ENCODE measurements at regions not wholly inside any gene's neighbourhood (a gene's known extent, or its start where the extent isn't known, plus 50 kb on each side); places are given as distances from the start of the nearest gene placed in this dataset.

DNA sequence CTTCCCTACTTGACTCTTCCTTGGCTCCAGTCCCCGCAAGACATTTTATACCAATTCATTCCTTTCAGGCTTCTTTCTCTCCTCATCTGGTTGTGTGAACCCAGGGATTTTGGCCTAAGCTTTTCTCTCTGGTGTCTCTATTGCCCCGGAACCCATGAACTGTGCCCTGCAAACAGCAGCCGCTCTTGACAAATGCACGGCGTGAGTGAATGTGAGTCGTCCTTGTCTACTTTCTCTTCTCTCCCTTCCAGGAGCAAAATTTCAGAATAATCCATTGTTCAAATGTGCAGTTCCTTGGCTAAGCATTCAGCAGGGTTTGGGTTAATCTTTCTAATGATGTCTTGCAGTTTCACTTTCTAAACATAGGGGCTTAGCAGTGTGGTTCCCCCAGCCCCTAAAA lies 250.4 kb upstream of the IRX4 start:
- TF ChIP-seq, protein P1, sequence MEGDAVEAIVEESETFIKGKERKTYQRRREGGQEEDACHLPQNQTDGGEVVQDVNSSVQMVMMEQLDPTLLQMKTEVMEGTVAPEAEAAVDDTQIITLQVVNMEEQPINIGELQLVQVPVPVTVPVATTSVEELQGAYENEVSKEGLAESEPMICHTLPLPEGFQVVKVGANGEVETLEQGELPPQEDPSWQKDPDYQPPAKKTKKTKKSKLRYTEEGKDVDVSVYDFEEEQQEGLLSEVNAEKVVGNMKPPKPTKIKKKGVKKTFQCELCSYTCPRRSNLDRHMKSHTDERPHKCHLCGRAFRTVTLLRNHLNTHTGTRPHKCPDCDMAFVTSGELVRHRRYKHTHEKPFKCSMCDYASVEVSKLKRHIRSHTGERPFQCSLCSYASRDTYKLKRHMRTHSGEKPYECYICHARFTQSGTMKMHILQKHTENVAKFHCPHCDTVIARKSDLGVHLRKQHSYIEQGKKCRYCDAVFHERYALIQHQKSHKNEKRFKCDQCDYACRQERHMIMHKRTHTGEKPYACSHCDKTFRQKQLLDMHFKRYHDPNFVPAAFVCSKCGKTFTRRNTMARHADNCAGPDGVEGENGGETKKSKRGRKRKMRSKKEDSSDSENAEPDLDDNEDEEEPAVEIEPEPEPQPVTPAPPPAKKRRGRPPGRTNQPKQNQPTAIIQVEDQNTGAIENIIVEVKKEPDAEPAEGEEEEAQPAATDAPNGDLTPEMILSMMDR (IDR thresholded peaks at IDR 0.05; ENCODE audit: extremely low read depth, insufficient read depth, missing control alignments), result no peak
- DNase-seq (ENCODE audit: low spot score), result no peak
- in situ Hi-C loops (cut with MboI; ENCODE audit: low pct_unique_long_range_greater_than_20kb, low sequenced_read_pairs, unreplicated experiment), result no loop called here

DNA sequence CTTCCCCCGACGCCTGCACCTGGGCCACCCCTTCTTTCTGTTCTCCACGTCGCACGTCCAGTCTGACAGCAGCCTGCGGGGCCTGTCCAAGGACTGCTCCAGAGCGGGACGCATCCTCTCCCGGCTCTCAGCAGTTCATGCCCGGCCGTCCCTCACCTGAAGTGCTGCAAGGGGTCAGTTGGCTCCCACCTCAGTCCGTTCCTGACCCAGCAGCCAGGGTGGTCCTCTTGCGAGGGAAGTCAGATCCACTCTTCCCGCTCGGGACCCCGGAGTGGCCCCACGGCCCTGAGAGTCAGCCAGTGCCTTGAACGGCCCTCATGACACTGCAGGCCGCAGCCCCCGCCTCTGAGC lies 249.7 kb upstream of the IRX4 start:
- TF ChIP-seq, protein P1 (IDR thresholded peaks at IDR 0.05; ENCODE audit: extremely low read depth, insufficient read depth, missing control alignments), result no peak
- DNase-seq (ENCODE audit: low spot score), result no peak
- in situ Hi-C loops (cut with MboI; ENCODE audit: low pct_unique_long_range_greater_than_20kb, low sequenced_read_pairs, unreplicated experiment), result no loop called here

DNA sequence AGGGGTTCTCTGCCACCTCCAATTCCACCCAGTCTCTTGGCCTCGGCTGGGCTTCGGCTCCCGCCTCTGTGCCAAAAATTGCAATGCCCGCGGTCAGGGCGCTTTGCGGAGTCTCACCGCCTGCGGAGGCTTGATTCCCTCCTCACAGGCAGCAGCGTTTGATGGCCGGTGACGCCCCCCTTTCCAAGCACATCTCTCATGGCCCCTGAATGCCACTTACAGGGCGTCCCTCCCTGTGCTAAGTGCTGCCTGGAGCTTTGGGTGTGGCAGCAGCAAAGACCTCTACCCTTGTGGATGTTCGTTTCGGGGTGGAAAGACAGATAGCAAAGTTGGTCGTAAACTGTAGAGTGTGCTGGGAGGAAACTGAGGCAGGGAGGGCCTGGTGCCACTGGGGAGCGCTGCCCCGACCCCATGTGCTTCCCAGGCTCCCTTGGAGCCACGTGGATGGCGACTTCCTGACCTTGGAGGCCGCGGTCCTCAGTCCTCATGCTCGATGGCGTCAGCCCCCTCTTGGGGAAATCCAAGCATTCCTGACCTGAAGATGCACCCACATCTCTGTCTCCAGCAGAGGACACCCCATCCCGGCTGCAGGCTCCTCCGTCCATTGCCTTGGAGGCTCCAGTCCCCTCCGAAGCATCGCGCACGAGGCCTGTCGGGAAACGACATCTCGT lies 249.2 kb upstream of the IRX4 start:
- TF ChIP-seq, protein P1 (IDR thresholded peaks at IDR 0.05; ENCODE audit: extremely low read depth, insufficient read depth, missing control alignments), result no peak
- no peak for DNase-seq (ENCODE audit: low spot score)
- in situ Hi-C loops (cut with MboI; ENCODE audit: low pct_unique_long_range_greater_than_20kb, low sequenced_read_pairs, unreplicated experiment), result no loop called here

DNA sequence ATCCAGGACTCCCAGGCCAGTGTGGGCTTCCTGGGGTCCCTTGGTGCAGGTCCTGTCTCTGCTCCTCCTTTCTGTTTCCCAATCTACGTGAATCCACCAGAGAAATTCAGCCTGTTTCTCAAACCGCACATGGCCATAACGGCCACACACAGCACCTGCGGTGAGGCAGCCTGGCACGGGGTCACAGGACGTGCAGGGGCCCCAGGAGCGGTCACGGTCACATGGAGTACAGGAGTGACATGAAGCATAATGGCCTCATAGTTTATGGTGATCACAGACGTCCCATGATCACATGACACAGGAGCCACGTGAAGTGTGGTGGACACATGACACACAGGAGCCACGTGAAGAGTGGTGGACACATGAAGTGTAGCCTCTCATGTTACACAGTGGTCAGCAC lies 248.5 kb upstream of the IRX4 start:
- TF ChIP-seq, protein P1 (IDR thresholded peaks at IDR 0.05; ENCODE audit: extremely low read depth, insufficient read depth, missing control alignments), result no peak
- in situ Hi-C loops (cut with MboI; ENCODE audit: low pct_unique_long_range_greater_than_20kb, low sequenced_read_pairs, unreplicated experiment), result no loop called here
- no peak for DNase-seq (ENCODE audit: low spot score)

DNA sequence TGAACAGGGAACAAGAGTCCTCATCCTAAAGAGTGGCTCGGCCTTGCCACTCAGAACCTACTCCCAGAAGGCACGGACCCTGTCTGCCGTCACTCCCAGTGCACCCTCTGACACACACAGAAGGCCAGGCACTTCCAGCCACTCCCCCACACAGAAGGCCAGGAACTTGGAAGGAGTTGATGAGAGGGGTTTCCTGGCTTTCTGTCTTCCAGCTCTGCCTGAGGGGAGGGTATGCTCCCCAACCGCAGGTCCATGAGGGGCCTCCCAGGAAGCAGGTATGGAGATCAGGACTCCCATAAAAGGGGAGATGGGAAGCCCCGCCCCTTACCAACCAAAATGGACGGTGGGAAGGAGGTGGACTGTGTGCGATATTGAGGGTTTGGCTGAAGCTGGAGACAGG lies 247.6 kb upstream of the IRX4 start:
- in situ Hi-C loops (cut with MboI; ENCODE audit: low pct_unique_long_range_greater_than_20kb, low sequenced_read_pairs, unreplicated experiment), result no loop called here
- no peak for DNase-seq (ENCODE audit: low spot score)
- TF ChIP-seq, protein P1 (IDR thresholded peaks at IDR 0.05; ENCODE audit: extremely low read depth, insufficient read depth, missing control alignments), result no peak

DNA sequence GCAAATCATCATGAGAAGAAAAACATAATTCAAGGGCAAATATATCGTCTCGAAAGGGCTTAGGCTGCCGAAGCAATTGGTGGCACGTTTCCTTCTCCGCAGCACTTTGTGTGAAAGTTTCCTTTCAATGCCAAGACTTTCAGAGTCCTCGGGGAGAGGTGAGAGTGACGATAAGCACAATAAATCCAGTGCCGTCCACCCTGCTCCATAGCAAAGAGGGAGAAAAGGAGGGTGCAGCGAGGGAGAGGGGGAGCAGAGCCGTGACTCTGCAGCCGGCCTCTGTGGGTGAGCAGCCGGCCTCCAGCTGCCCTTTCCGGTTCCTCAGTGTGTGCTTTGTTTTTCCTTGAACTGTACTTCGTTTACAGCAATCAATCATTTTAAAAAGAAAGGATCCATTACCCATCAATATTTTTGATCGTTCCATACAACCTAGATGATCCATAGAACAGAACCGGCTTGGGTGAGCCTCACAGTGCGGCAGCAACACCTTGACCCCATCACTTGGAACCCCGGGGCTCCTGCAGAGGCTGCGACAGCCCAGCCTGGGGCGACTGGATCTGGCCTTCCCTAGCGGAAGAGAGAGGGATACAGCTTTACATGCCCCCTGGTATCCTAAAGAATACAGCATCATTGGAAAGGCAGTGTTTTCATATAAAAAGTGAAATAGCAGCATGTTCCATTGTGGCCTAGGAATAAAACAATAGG lies 247.0 kb upstream of the IRX4 start:
- in situ Hi-C loops (cut with MboI; ENCODE audit: low pct_unique_long_range_greater_than_20kb, low sequenced_read_pairs, unreplicated experiment), result no loop called here
- DNase-seq (ENCODE audit: low spot score), result no peak
- TF ChIP-seq, protein P1 (IDR thresholded peaks at IDR 0.05; ENCODE audit: extremely low read depth, insufficient read depth, missing control alignments), result no peak

Measured in GM13977 (cell line).